ENCODE measurements at regions not wholly inside any gene's neighbourhood (a gene's known extent, or its start where the extent isn't known, plus 50 kb on each side); places are given as distances from the start of the nearest gene placed in this dataset.

DNA sequence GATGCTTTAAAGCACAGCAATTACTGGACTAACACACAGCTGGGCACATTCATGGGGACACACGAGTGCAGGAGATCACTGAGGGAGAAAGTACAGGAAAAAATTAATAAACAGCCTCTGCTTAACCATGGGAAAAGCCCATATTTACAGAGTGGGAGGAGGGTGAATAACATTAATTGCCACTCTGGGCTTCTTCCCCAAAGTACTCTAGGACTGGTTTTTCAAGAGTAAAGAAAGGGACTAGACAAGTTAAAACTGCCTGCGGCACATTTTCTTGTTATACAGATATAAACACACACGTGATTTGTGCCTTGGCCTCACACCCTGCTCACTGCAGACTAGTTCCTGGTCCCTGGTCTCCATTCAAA lies 179.7 kb upstream of the TET2 start:
- DNase-seq (ENCODE audit: extremely low spot score): no peak
- ChIA-PET CTCF (no interaction called here), POLR2A (no interaction called here)
- no peak for TF ChIP-seq FOXA1 (IDR thresholded peaks at IDR 0.05)
- no peak for TF ChIP-seq HDGF (IDR thresholded peaks at IDR 0.05; ENCODE audit: borderline replicate concordance)
- TF ChIP-seq FOXM1 (IDR thresholded peaks at IDR 0.05; ENCODE audit: borderline replicate concordance): no peak

DNA sequence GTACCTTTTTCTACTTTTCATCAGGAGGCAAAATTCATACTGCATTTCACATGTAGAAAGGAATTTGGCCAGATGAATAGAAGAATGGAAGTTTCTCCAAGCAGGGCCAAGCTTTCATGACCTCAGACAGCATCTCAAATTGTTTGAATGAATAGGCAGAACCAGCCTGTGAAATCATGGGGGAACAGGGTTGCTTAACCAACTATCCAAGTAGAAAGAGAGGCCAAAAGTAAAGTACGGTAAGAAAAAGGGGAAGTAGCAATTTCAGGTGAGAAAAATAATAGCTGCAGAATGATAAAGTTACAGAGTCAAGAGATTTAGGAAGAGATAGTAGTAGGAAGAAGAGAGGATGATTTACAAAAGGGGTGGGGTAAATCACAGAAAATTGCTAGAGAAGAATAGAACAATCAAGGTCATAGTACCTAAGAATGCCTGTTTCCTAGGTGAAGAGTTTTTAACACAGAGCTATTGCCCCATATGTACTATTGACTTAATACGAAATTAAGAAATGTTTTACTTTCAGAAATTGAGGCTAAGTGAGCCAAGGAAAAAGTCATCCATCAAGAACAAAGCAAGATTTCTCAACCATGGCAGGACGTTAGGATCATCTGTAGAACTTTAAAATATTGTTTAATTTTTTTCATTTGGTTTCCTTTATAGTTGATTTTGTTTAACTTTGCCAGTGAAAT lies 177.1 kb upstream of the TET2 start:
- POLR2A ChIA-PET: no interaction called here
- no peak for TF ChIP-seq SP1 (IDR thresholded peaks at IDR 0.05)
- no peak for TF ChIP-seq NFRKB (IDR thresholded peaks at IDR 0.05)
- no peak for TF ChIP-seq ELF4 (IDR thresholded peaks at IDR 0.05)
- no peak for DNase-seq (ENCODE audit: extremely low spot score)
- CTCF ChIA-PET: no interaction called here

DNA sequence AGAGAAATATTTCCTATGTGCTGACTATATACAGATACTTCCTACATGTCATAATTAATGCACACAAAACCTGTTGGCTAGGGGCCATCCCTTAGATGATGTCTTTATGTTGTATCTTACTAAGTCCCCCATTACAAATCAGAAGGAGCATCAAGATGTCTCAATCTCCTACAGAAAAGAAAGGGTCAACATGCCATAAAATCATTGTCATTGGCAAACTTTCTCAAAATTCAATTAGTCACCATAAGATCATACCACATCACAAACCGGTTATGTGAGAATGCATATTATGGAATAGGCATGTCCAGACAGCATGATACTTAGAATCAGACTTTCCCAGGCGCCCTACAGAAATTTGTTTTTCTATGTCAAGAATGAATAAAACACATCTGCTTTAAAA lies 175.2 kb upstream of the TET2 start:
- POLR2A ChIA-PET: no interaction called here
- TF ChIP-seq FOXM1 (IDR thresholded peaks at IDR 0.05; ENCODE audit: borderline replicate concordance): no peak
- TF ChIP-seq, protein P1, sequence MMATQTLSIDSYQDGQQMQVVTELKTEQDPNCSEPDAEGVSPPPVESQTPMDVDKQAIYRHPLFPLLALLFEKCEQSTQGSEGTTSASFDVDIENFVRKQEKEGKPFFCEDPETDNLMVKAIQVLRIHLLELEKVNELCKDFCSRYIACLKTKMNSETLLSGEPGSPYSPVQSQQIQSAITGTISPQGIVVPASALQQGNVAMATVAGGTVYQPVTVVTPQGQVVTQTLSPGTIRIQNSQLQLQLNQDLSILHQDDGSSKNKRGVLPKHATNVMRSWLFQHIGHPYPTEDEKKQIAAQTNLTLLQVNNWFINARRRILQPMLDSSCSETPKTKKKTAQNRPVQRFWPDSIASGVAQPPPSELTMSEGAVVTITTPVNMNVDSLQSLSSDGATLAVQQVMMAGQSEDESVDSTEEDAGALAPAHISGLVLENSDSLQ (IDR thresholded peaks at IDR 0.05): no peak
- TF ChIP-seq FOXK2 (IDR thresholded peaks at IDR 0.05): no peak
- TF ChIP-seq SP1 (IDR thresholded peaks at IDR 0.05): no peak
- TF ChIP-seq BHLHE40 (IDR thresholded peaks at IDR 0.05; ENCODE audit: borderline replicate concordance): no peak
- no peak for TF ChIP-seq ARNT (IDR thresholded peaks at IDR 0.05)
- TF ChIP-seq SUZ12 (IDR thresholded peaks at IDR 0.05): no peak
- no peak for TF ChIP-seq LEF1 (IDR thresholded peaks at IDR 0.05; ENCODE audit: borderline replicate concordance)
- no peak for TF ChIP-seq L3MBTL2 (conservative IDR thresholded peaks at IDR 0.05)
- no peak for TF ChIP-seq HDGF (IDR thresholded peaks at IDR 0.05; ENCODE audit: borderline replicate concordance)
- TF ChIP-seq CTBP1 (IDR thresholded peaks at IDR 0.05; ENCODE audit: borderline replicate concordance): no peak
- DNase-seq (ENCODE audit: extremely low spot score): no peak
- CTCF ChIA-PET: no interaction called here

DNA sequence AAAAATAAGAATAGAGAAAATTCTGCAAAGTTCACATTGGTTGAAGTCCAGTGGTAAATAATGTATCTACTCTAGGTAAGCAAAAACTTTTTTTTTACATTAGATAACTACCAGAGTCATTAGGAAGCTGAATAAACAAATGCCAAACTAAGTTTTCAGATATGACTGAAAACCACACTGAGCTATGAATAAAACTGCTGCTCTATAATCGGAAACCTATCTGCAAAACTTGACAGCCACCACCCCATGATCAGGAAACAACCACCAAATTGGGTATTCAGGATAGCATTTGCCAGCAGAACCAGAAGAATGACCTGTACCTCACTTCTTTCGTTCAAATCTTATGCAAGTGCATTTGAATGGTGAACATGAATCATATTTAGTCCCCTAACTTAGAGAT lies 173.0 kb upstream of the TET2 start:
- TF ChIP-seq LEF1 (IDR thresholded peaks at IDR 0.05; ENCODE audit: borderline replicate concordance) (no peak), FOXM1 (IDR thresholded peaks at IDR 0.05; ENCODE audit: borderline replicate concordance) (no peak), TARDBP (IDR thresholded peaks at IDR 0.05) (no peak), ELF4 (IDR thresholded peaks at IDR 0.05) (no peak)
- ChIA-PET CTCF (no interaction called here), POLR2A (no interaction called here)
- DNase-seq (ENCODE audit: extremely low spot score): no peak

DNA sequence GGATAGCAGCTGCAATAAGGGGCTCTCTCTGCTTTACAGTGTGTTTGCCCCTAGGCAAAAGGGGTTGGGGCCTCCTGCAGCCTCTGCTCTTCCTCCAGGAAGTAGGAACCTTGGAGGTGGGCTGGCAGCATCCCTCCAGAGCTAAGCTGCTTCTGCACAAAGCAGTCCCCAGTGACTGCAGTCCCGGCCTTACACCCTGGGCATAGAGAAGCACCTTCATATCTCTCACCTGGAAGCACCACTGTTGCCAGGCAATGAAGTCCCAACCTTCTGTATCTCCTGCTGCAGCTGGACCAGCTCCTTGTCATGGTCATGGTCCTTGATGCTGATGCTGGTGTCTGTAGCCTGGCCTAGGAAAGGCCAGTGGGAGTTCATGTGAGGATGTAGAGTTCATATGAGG lies 171.1 kb upstream of the TET2 start:
- TF ChIP-seq SUZ12 (IDR thresholded peaks at IDR 0.05) (no peak), L3MBTL2 (conservative IDR thresholded peaks at IDR 0.05) (no peak), ARNT (IDR thresholded peaks at IDR 0.05) (no peak), FOXM1 (IDR thresholded peaks at IDR 0.05; ENCODE audit: borderline replicate concordance) (no peak)
- TF ChIP-seq, protein P1 (IDR thresholded peaks at IDR 0.05): no peak
- ChIA-PET CTCF (no interaction called here), POLR2A (no interaction called here)
- DNase-seq (ENCODE audit: extremely low spot score): no peak

DNA sequence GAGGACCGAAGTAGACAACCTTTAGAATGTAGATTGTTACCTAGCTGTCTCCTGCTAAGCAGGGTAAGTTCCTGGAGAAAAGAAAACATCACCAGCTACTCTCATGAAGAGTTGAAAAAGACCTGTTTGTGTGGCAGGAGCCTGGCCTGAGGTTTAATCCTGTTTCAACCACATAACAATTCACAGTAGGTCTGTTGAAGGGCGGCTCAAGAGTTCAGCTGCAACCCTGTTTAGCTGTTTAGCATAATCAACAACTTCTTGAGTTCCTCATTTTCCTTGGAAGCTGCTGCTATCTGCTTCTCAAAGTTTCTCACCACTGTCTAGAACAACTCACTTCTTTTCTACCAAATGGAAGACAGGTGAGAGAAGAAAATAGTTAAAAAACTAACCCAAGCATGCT lies 170.4 kb upstream of the TET2 start:
- DNase-seq (ENCODE audit: extremely low spot score): no peak
- ChIA-PET POLR2A (no interaction called here), CTCF (interaction anchor here (0.6 kb wide), 1 partner anchor 21 kb away, joined by 3 read pairs; no protein-coding TSS in a partner anchor)
- TF ChIP-seq FOXM1 (IDR thresholded peaks at IDR 0.05; ENCODE audit: borderline replicate concordance) (no peak), L3MBTL2 (conservative IDR thresholded peaks at IDR 0.05) (no peak), ZNF384 (IDR thresholded peaks at IDR 0.05) (no peak), TARDBP (IDR thresholded peaks at IDR 0.05) (no peak), BHLHE40 (IDR thresholded peaks at IDR 0.05; ENCODE audit: borderline replicate concordance) (no peak), ELF4 (IDR thresholded peaks at IDR 0.05) (no peak), LEF1 (IDR thresholded peaks at IDR 0.05; ENCODE audit: borderline replicate concordance) (no peak), HDGF (IDR thresholded peaks at IDR 0.05; ENCODE audit: borderline replicate concordance) (no peak), SUZ12 (IDR thresholded peaks at IDR 0.05) (no peak), ARNT (IDR thresholded peaks at IDR 0.05) (no peak), NFRKB (IDR thresholded peaks at IDR 0.05) (no peak), FOXK2 (IDR thresholded peaks at IDR 0.05) (no peak), CTBP1 (IDR thresholded peaks at IDR 0.05; ENCODE audit: borderline replicate concordance) (no peak)

DNA sequence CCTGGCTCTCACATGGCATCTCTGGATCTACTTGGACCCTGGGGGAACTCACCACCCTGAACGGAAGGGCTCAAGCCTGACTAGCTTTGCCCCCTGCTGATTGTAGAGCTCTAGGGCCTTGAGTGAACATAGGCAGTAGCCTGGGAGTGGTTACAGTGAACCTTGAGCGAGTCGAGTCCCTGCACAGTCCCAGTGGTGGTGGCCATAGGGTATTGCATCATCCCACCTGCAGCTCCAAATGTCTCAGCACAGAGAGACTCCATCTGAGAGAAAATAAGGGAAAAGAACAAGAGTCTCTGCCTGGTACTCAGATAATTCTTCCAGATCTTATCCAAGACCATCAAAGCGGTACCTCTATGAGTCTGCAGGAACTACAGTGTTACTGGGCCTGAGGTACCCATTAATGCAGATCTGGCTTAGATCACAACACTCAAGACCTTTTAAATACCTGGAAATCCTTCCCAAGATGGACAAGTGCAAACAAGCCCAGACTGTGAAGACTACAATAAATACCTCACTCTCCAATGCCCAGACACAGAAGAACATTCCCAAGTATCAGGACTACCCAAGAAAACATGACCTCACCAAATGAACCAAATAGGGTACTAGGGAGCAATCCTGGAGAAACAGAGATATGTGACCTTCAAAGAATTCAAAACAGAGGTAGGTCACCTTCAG lies 167.5 kb upstream of the TET2 start:
- no peak for DNase-seq (ENCODE audit: extremely low spot score)
- CTCF ChIA-PET: no interaction called here
- POLR2A ChIA-PET: no interaction called here
- TF ChIP-seq SP1 (IDR thresholded peaks at IDR 0.05): no peak
- no peak for TF ChIP-seq FOXK2 (IDR thresholded peaks at IDR 0.05)
- TF ChIP-seq SUZ12 (IDR thresholded peaks at IDR 0.05): no peak
- no peak for TF ChIP-seq HDGF (IDR thresholded peaks at IDR 0.05; ENCODE audit: borderline replicate concordance)
- TF ChIP-seq CTBP1 (IDR thresholded peaks at IDR 0.05; ENCODE audit: borderline replicate concordance): no peak
- TF ChIP-seq FOXA1 (IDR thresholded peaks at IDR 0.05): no peak
- no peak for TF ChIP-seq TARDBP (IDR thresholded peaks at IDR 0.05)
- no peak for TF ChIP-seq NFRKB (IDR thresholded peaks at IDR 0.05)
- TF ChIP-seq, protein P1 (IDR thresholded peaks at IDR 0.05): no peak
- TF ChIP-seq ZNF384 (IDR thresholded peaks at IDR 0.05): no peak
- no peak for TF ChIP-seq ELF4 (IDR thresholded peaks at IDR 0.05)

Measured in HEK293T (cell line).